H9 (cell line): ENCODE measurements at regions not wholly inside any gene's neighbourhood (a gene's known extent, or its start where the extent isn't known, plus 50 kb on each side); places are given as distances from the start of the nearest gene placed in this dataset.

Source experiments
- DNase-seq: peaks from one replicate; pipeline ENCODE4 v3.0.0-alpha.2; 2017
- H2AFZ ChIP-seq: one replicate; pipeline ENCODE4 v1.6.1; 2013; ENCODE audit warnings: mild to moderate bottlenecking, low read length, control low read depth, moderate library complexity
- H2AK5ac ChIP-seq: 2 replicates; pipeline ENCODE4 v1.6.1; 2013; ENCODE audit warnings: low read length, control low read depth, mixed read lengths; ENCODE audit not compliant: insufficient read length
- H2BK120ac ChIP-seq: one replicate; pipeline ENCODE4 v1.6.1; 2013; ENCODE audit warnings: low read depth, mild to moderate bottlenecking, low read length, control low read depth, inconsistent platforms; ENCODE audit not compliant: poor library complexity, severe bottlenecking
- H2BK12ac ChIP-seq: 2 replicates; pipeline ENCODE4 v1.6.1; 2013; ENCODE audit warnings: low read length, control low read depth, mixed read lengths, low read depth; ENCODE audit not compliant: insufficient read length
- H2BK15ac ChIP-seq: 2 replicates; pipeline ENCODE4 v1.6.1; 2013; ENCODE audit warnings: low read depth, low read length, control low read depth
- H2BK20ac ChIP-seq: one replicate; pipeline ENCODE4 v1.6.1; 2013; ENCODE audit warnings: low read depth, mild to moderate bottlenecking, low read length, control low read depth, inconsistent platforms; ENCODE audit not compliant: poor library complexity, severe bottlenecking
- H2BK5ac ChIP-seq: 2 replicates; pipeline ENCODE4 v1.6.1; 2013; ENCODE audit warnings: low read length, control low read depth, mixed read lengths; ENCODE audit not compliant: insufficient read length
- H3K14ac ChIP-seq: 2 replicates; pipeline ENCODE4 v1.6.1; 2013; ENCODE audit warnings: low read length, control low read depth; ENCODE audit not compliant: insufficient read depth
- H3K18ac ChIP-seq: 2 replicates; pipeline ENCODE4 v1.6.1; 2013; ENCODE audit warnings: low read depth, mild to moderate bottlenecking, mixed read lengths, low read length, control low read depth; ENCODE audit not compliant: insufficient read length
- H3K23ac ChIP-seq: 2 replicates; pipeline ENCODE4 v1.6.1; 2013; ENCODE audit warnings: low read length, control low read depth, mixed read lengths, low read depth; ENCODE audit not compliant: insufficient read length
- H3K23me2 ChIP-seq: 2 replicates; pipeline ENCODE4 v1.6.1; 2013; ENCODE audit warnings: low read depth, mild to moderate bottlenecking, mixed read lengths, low read length, control low read depth; ENCODE audit not compliant: insufficient read length, poor library complexity, severe bottlenecking
- H3K27ac ChIP-seq: 2 replicates; pipeline ENCODE4 v1.5.1; 2013; ENCODE audit warnings: low read length, control low read depth, mixed read lengths, low read depth; ENCODE audit not compliant: insufficient read length
- H3K27me3 ChIP-seq: 2 replicates; pipeline ENCODE4 v1.6.1; 2013; ENCODE audit warnings: low read length, control low read depth, inconsistent platforms; ENCODE audit not compliant: insufficient read depth
- H3K4ac ChIP-seq: 2 replicates; pipeline ENCODE4 v1.6.1; 2013; ENCODE audit warnings: low read depth, mild to moderate bottlenecking, control low read depth, inconsistent platforms, low read length, moderate library complexity
- H3K4me1 ChIP-seq: 2 replicates; pipeline ENCODE4 v1.6.1; 2013; ENCODE audit warnings: low read length, control low read depth, inconsistent platforms; ENCODE audit not compliant: insufficient read depth
- H3K4me2 ChIP-seq: 2 replicates; pipeline ENCODE4 v1.6.1; 2013; ENCODE audit warnings: low read length, control low read depth, mixed read lengths; ENCODE audit not compliant: insufficient read length, insufficient read depth
- H3K56ac ChIP-seq: 2 replicates; pipeline ENCODE4 v1.6.1; 2013; ENCODE audit warnings: low read depth, mild to moderate bottlenecking, mixed read lengths, low read length, control low read depth; ENCODE audit not compliant: insufficient read length
- H3K79me1 ChIP-seq: 2 replicates; pipeline ENCODE4 v1.6.1; 2013; ENCODE audit warnings: low read depth, mild to moderate bottlenecking, moderate library complexity, low read length, control low read depth, inconsistent platforms; ENCODE audit not compliant: insufficient read depth, poor library complexity, severe bottlenecking
- H3K79me2 ChIP-seq: 2 replicates; pipeline ENCODE4 v1.6.1; 2013; ENCODE audit warnings: low read length, control low read depth, inconsistent platforms; ENCODE audit not compliant: insufficient read depth
- H3K9ac ChIP-seq: 2 replicates; pipeline ENCODE4 v1.6.1; 2013; ENCODE audit warnings: low read length, control low read depth, mixed read lengths; ENCODE audit not compliant: insufficient read length; ENCODE audit errors: extremely low read depth
- H3K9me3 ChIP-seq: one replicate; pipeline ENCODE4 v1.6.1; 2013; ENCODE audit warnings: low read depth, low read length, inconsistent platforms; ENCODE audit not compliant: control insufficient read depth
- H3T11ph ChIP-seq: one replicate; pipeline ENCODE4 v1.6.1; 2013; ENCODE audit warnings: mild to moderate bottlenecking, low read length, control low read depth, inconsistent platforms
- H4K20me1 ChIP-seq: one replicate; pipeline ENCODE4 v1.6.1; 2013; ENCODE audit not compliant: control insufficient read depth, insufficient read length, insufficient read depth
- H4K5ac ChIP-seq: 2 replicates; pipeline ENCODE4 v1.6.1; 2013; ENCODE audit warnings: low read depth, mild to moderate bottlenecking, mixed read lengths, low read length, control low read depth; ENCODE audit not compliant: insufficient read length
- H4K8ac ChIP-seq: replicated peaks from 2 replicates; pipeline ENCODE4 v1.6.1; 2013; ENCODE audit warnings: low read length, control low read depth, mixed read lengths, low read depth; ENCODE audit not compliant: insufficient read length
- H4K91ac ChIP-seq: 2 replicates; pipeline ENCODE4 v1.6.1; 2013; ENCODE audit warnings: low read depth, mild to moderate bottlenecking, moderate library complexity, mixed read lengths, low read length, control low read depth; ENCODE audit not compliant: insufficient read length
- H3K27ac Mint-ChIP-seq, 3 experiments: 2 replicates in 2 of 3; 3 replicates in 1 of 3; pipeline ENCODE4 v1.8.0; 2020 to 2021; ENCODE audit warnings: mixed read lengths in 3 of 3, mild to moderate bottlenecking in 1 of 3, moderate library complexity in 1 of 3
- H3K27me3 Mint-ChIP-seq: 2 replicates; pipeline ENCODE4 v1.8.0; 2021; ENCODE audit warnings: low read depth, mild to moderate bottlenecking, moderate library complexity, mixed read lengths
- H3K36me3 Mint-ChIP-seq, 3 experiments: 2 replicates in 2 of 3; 3 replicates in 1 of 3; pipeline ENCODE4 v1.8.0; 2020 to 2021; ENCODE audit warnings: low read depth in 3 of 3, mixed read lengths in 3 of 3; ENCODE audit not compliant: insufficient read depth in 1 of 3
- H3K4me1 Mint-ChIP-seq, 2 experiments: 2 replicates each; pipeline ENCODE4 v1.8.0; 2020; ENCODE audit warnings: mixed read lengths in 2 of 2
- H3K4me3 Mint-ChIP-seq, 2 experiments: 2 replicates in 1 of 2; 3 replicates in 1 of 2; pipeline ENCODE4 v1.8.0; 2020 to 2021; ENCODE audit warnings: mild to moderate bottlenecking in 2 of 2, mixed read lengths in 2 of 2, moderate library complexity in 1 of 2
- H3K9me3 Mint-ChIP-seq, 2 experiments: 2 replicates in 1 of 2; 3 replicates in 1 of 2; pipeline ENCODE4 v1.8.0; 2020; ENCODE audit warnings: mild to moderate bottlenecking in 2 of 2, mixed read lengths in 2 of 2, moderate library complexity in 1 of 2
- CTCF ChIP-seq: fragments of 200-600 bp; sonication (generic); conservative IDR thresholded peaks from 3 replicates; pipeline ENCODE4 v1.8.0; 2021; ENCODE audit warnings: antibody characterized with exemption, mild to moderate bottlenecking

- no peak overlapping the region for H3K14ac ChIP-seq
- peaks cover 14 to 20% of the 10 kb centered on the region in 2 experiments for H3K9me3 Mint-ChIP-seq
- no peak overlapping the region for H2BK12ac ChIP-seq
- H3K4me3 Mint-ChIP-seq = no peak overlapping the region
- no peaks in the 10 kb centered on the region for H3K79me2 ChIP-seq
- H3K56ac ChIP-seq = no peak overlapping the region
- no peak overlapping the region for H3K4me2 ChIP-seq
- no peak overlapping the region for H2AK5ac ChIP-seq
- no peak overlapping the region for H4K91ac ChIP-seq
- H3K27me3 ChIP-seq = no peaks in the 10 kb centered on the region; the same call in 1 of the 2 replicates
- H4K5ac ChIP-seq = no peak overlapping the region
- no peak overlapping the region for H3K27ac Mint-ChIP-seq
- H3K4me1 Mint-ChIP-seq = peaks cover 22 to 25% of the 10 kb centered on the region in 2 experiments
- no peak for DNase-seq
- no peaks in the 10 kb centered on the region for H3K9me3 ChIP-seq
- H3K27ac ChIP-seq = no peak overlapping the region
- H4K8ac ChIP-seq = no peak overlapping the region
- H3K9ac ChIP-seq = no peak overlapping the region
- no peaks in the 10 kb centered on the region for H4K20me1 ChIP-seq
- no peaks in the 10 kb centered on the region for H3K79me1 ChIP-seq
- H3T11ph ChIP-seq = no peak overlapping the region
- no peak for TF ChIP-seq CTCF
- H3K27me3 Mint-ChIP-seq = peaks cover 79% of the 10 kb centered on the region
- no peak overlapping the region for H2BK15ac ChIP-seq
- no peak overlapping the region for H3K18ac ChIP-seq
- H2BK5ac ChIP-seq = no peak overlapping the region
- H3K23ac ChIP-seq = no peak overlapping the region
- peaks cover 4% of the 10 kb centered on the region; the same call in 1 of the 2 replicates for H3K4me1 ChIP-seq
- no peak overlapping the region for H3K4ac ChIP-seq
- no peak overlapping the region for H2BK120ac ChIP-seq
- H2BK20ac ChIP-seq = no peak overlapping the region
- peaks cover 5 to 12% (median 9%) of the 10 kb centered on the region in 3 experiments; a peak in 6 of 7 replicates for H3K36me3 Mint-ChIP-seq
- H3K23me2 ChIP-seq = peaks cover 6% of the 10 kb centered on the region
- no peak overlapping the region for H2AFZ ChIP-seq
Observed at GRCh38 chr4:3877236-3877635, 111.1 kb downstream of the ADRA2C start.
